GM12891 (cell line): ENCODE measurements at regions not wholly inside any gene's neighbourhood (a gene's known extent, or its start where the extent isn't known, plus 50 kb on each side); places are given as distances from the start of the nearest gene placed in this dataset.
A peak's percentile ranks its signal among the peaks of the same experiment; 100 is the strongest.

Experiments used
- POLR2A ChIP-seq: IDR thresholded peaks from 2 replicates; pipeline ENCODE4 v1.6.1; 2011; ENCODE audit warnings: low read depth, low read length, control low read depth
- POLR2AphosphoS5 ChIP-seq: IDR thresholded peaks from 2 replicates; pipeline ENCODE4 v1.6.1; 2011; ENCODE audit warnings: low read depth, low read length, control low read depth
- TAF1 ChIP-seq: IDR thresholded peaks from 2 replicates; pipeline ENCODE4 v1.6.1; 2011; ENCODE audit warnings: low read depth, low read length, control low read depth

- no peak for TF ChIP-seq POLR2AphosphoS5
- TF ChIP-seq POLR2A, result peak; percentile 69
- no peak for TF ChIP-seq TAF1
These were observed 63.5 kb upstream of the KLF13 start for GRCh38 chr15:31262901-31263671.
